ENCODE measurements at regions not wholly inside any gene's neighbourhood (a gene's known extent, or its start where the extent isn't known, plus 50 kb on each side); places are given as distances from the start of the nearest gene placed in this dataset.
"Not testable (repeated sequence)": the region's sequence is repeated elsewhere in the genome, so short reads cannot be mapped to it uniquely, and the experiment has no call there.

DNA sequence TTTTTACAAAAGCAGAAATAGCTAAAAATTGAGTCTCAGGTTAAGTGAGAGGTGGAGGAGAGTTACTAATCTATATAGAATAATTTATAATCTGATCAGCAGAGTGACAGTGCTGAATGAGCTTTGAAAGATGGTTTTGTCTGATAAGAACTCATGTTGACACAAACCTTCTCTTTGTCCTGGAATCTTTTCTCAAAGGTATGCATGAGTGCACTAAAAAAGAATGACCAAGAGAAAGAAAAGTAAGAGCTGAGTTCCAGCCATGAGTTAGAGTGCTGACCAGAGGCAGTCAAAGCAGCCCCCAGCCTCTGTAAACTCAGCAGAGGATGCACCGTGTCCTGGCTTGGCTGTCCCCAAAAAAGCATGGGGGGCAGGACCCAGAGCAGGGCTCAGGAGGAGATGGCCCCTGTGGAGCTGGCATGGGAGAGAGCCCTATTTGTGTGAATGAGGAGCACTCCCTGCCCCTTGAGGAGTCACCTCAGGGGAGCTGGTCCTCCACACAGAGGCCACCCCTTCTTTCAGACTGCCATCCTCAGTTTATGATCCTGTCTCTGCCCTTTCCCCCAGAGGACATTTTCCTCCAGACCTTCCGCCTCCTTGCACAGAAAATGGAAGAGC is 129.8 kb downstream of the SEC23A start:
- DNase-seq: no peak

GRCh38 chr14:38972511-38972910 is 130.5 kb downstream of the SEC23A start:
- DNase-seq: no peak

DNA sequence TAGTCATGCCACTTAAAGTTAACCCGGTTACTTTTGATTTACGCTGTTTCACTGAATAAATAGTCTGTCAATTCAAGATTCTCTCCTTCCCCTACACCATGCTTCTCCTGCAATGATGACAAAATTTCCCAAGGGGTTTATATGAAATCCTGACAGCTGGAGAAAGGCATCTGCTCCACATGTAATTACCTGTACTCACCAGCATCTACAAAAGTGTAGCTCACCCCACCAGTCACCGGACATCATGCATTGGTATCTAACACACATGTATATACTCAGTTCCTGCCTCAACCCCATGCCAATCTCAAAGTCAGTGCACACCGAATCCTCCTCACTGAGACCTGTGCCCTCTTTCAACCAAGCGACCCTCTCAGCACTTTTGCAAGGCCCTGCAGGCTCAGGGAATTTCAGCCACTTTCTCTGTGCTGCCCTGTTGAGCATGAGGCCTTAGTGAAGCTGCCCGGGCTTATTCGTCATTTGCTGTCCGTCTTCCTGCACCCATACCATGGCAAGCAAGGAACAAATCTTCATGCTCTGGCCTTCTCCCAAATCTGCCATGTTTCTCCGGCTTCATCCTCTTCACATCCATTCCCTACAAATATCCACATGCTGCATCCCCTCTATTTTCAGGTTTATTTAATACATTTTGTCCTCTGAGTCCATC is 131.6 kb downstream of the SEC23A start:
- DNase-seq: no peak

DNA sequence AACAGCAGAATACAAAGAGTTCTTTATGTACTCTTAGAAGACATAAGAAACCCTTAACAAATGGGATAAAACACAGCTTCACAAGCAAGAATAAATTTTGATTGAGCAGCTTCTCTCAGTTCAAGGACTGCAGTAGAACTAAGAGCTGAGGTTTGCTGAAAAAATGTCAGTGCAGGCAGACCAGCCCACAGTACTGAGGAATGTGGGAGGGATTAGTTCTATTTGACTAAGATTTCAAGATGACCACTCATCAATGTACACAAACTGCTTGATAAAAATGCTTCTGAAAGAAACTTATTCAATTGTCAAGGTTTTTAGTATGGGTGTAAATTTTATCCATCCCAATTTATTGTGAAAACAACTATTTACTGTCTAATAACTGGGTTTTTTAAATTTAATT is 138.4 kb downstream of the SEC23A start:
- no peak for DNase-seq

- no peak for DNase-seq
Observed at GRCh38 chr14:38960946-38961531, 142.0 kb downstream of the SEC23A start.

DNA sequence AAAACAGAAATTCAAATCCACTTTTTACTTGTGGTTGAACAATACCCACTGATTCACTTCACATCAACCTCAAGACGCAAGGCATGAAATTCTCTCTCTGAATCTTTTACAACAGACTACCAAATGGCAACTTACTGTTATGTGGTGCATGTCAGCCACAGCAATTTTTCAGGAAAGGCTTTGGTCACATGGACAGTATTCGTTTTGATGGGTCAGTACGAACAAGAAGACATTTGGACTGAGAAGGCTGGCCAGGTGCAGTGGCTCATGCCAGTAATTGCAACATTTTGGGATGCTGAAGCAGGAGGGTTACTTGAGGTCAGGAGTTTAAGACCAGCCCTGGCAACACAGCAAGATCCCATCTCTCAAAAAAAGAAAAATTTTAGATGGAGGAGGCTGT is 144.0 kb downstream of the SEC23A start:
- DNase-seq: no peak

DNA sequence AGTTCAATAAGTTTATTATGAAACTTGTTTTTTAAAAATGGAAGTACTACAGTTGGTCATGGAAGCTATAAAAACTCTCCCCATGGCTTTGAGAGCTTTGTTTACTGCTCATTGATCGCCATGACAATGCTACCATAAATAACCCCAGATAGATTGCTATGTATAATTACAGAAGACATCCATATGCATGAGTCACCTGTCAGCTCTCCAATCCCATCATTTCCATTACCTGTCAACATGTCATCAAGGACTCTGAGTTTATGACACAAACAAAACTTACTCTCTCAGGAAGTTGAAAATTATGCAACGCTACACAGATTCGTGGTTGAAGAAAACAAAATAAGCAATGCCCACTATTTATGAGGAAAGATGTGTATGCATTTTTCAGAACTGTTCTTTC is 144.4 kb downstream of the SEC23A start:
- DNase-seq: no peak

DNA sequence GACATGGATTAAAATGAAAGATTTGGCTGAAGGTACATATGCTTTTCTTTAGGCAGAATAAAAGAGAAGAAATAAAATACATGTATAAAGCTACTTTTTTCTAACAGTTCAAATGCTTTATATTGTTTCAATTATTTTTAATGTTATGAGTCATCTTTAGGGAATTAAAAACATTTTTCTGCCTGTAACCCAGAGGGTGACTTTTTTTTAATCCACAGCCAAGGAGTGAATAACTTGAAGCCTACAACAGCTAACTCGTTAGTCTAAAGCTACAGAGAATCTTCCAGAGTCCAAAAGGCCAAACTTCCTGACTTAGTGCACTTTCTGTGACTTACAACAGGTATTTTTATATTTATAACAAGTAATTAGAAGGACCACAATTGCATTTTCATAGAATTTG is 151.6 kb downstream of the SEC23A start:
- DNase-seq: no peak

- DNase-seq: no peak
Observed at GRCh38 chr14:38950676-38951075, 152.4 kb downstream of the SEC23A start.

DNA sequence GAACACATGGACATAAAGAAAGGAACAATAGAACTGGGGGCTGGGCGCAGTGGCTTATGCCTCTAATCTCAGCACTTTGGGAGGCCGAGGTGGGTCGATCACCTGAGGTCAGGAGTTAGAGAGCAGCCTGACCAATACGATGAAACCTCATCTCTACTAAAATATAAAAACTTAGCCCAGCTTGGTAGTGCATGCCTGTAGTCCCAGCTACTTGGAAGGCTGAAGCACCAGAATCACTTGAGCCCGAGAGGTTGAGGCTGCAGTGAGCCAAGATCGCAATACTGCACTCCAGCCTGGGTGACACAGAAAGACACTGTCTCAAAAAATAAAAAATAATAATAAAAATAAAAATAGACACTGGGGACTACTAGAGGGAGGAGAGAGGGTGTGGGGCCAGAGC is 154.5 kb downstream of the SEC23A start:
- DNase-seq: no peak

DNA sequence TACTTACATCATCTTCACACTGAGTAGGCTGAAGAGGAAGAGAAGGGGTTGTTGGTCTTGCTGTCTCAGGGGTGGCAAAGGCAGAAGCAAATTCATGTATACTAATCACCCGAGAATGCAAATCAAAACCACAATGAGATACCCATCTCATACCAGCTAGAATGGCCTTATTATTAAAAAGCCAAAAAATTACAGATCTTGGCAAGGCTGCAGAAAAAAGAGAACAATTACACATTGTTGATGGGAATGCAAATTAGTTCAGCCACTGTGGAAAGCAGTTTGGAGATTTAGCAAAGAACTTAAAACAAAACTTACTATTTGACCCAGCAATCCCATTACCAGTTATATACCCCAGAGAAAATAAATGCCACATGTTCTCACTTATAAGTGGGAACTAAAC is 154.9 kb downstream of the SEC23A start:
- DNase-seq: peak; percentile 88

DNA sequence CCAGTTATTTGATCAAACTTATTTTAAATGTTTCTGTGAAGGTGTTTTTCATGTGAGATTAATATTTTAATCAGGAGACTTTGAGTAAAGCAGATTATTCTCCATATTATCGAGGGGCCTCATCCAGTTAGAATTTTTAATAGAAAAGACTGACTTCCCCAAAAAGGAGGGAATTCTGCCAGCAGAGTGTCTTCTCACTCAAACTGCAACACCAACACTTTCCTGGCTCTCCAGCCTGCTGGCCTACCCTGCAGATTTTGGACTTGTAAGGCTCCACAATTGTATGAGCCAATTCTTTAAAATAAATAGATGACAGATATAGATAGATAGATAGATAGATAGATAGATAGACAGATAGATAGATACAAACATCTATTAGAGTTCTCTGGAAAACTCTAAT is 155.7 kb downstream of the SEC23A start:
- DNase-seq: peak; percentile 21

DNA sequence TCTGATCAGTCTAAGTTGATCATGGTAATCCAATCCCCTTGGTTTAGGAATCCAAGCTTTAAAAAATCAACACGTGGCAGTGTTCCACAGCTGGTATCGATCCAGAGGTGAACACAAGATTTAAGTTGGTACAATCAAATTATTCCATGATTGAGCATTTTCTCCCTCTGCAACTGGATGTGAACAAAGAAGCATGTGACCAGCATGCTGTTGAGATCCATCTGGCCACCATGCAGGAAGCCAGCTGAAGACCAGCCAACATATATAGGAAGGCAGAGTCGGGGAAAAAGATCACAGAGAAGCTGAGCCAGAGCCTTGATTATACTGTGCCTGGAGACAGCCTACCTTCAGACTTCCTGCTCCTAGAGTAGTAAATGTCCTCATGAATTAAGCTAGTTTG is 158.3 kb downstream of the SEC23A start:
- peak; percentile 36 for DNase-seq

- DNase-seq: no peak
Observed at GRCh38 chr14:38941488-38941887, 161.5 kb downstream of the SEC23A start.

DNA sequence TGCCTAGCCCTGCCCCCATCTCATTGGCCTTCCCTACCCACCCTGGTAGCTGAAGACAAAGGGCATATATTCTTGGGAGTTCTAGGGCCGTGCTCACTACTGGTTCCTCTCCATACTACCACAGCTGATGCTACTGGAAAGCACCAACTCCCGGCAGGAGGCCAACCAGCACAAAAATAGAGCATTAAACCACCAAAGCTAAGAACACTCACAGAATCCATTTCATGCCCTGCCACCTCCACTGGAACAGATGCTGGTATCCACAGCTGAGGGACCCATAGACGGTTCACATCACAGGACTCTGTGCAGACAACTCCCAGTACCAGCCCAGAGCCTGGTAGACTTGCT is 170.4 kb downstream of the SEC23A start:
- not testable (repeated sequence) for DNase-seq

GRCh38 chr14:38931969-38932652 is 170.9 kb downstream of the SEC23A start:
- no peak for DNase-seq

GRCh38 chr14:38930898-38931297 is 172.1 kb downstream of the SEC23A start:
- DNase-seq: no peak

- no peak for DNase-seq
Observed at GRCh38 chr14:38930022-38930421, 173.0 kb downstream of the SEC23A start.

- no peak for DNase-seq
Observed at GRCh38 chr14:38929416-38929815, 173.6 kb downstream of the SEC23A start.

GRCh38 chr14:38921893-38922292 is 181.1 kb downstream of the SEC23A start:
- not testable (repeated sequence) for DNase-seq

- DNase-seq: no peak
Observed at GRCh38 chr14:38915125-38915524, 187.9 kb downstream of the SEC23A start.

DNA sequence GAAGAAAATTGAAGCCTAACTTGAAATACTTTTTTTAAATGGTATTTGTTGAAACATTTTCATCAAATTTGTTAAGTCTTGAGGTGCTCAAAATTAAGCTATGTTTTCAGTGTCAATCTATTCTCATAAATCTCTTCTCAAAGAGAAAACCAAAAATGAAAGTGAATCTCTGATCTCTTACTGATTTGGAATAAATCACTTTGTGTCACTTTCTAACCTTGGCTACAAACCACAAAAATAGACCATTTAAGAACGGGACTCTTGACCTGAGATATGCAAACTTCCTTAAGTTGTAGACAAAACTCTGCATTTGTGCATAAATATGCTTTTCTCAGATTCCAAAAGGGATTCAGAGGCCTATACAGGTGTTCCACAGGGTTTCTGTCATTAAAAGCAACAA is 192.9 kb downstream of the SEC23A start:
- DNase-seq: no peak

- DNase-seq: no peak
Observed at GRCh38 chr14:38904959-38905358, 198.1 kb downstream of the SEC23A start.

DNA sequence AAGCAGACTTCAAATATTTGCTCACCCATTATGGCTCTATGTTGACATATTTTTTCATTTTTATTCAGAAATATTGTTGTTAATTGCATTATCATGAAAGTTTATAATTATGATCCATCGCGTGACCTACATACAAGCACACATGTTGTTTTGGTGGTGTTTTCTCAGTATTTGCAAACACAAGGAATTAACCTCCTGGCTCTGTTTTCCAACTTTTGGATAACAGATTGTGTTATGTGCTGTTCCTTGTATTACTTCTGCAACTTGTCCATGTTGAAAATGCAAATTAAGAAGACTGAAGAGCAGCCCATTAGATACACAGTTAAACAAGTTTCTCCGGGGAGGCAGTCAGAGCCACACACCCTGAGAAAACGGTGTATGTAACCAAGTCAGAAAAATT is 201.2 kb downstream of the SEC23A start:
- no peak for DNase-seq

All from midbrain (tissue), 1 donor.